SH-SY5Y (cell line): ENCODE measurements at regions not wholly inside any gene's neighbourhood (a gene's known extent, or its start where the extent isn't known, plus 50 kb on each side); places are given as distances from the start of the nearest gene placed in this dataset.

Experiments
- GATA2 ChIP-seq: IDR thresholded peaks from 2 replicates; pipeline ENCODE4 v1.6.1; 2011; ENCODE audit warnings: mild to moderate bottlenecking, low read depth, low read length
- GATA3 ChIP-seq: IDR thresholded peaks from 2 replicates; pipeline ENCODE4 v1.6.1; 2011; ENCODE audit warnings: low read depth, mild to moderate bottlenecking, low read length, moderate library complexity

GRCh38 chr6:113339209-113339608, 517.9 kb upstream of the MARCKS start:
- TF ChIP-seq GATA2 (no peak), GATA3 (no peak)
